ENCODE measurements at regions not wholly inside any gene's neighbourhood (a gene's known extent, or its start where the extent isn't known, plus 50 kb on each side); places are given as distances from the start of the nearest gene placed in this dataset.
"Not testable (repeated sequence)": the region's sequence is repeated elsewhere in the genome, so short reads cannot be mapped to it uniquely, and the experiment has no call there.

- not testable (repeated sequence) for TF ChIP-seq POLR2A (IDR thresholded peaks at IDR 0.05)
- TF ChIP-seq, protein P1, sequence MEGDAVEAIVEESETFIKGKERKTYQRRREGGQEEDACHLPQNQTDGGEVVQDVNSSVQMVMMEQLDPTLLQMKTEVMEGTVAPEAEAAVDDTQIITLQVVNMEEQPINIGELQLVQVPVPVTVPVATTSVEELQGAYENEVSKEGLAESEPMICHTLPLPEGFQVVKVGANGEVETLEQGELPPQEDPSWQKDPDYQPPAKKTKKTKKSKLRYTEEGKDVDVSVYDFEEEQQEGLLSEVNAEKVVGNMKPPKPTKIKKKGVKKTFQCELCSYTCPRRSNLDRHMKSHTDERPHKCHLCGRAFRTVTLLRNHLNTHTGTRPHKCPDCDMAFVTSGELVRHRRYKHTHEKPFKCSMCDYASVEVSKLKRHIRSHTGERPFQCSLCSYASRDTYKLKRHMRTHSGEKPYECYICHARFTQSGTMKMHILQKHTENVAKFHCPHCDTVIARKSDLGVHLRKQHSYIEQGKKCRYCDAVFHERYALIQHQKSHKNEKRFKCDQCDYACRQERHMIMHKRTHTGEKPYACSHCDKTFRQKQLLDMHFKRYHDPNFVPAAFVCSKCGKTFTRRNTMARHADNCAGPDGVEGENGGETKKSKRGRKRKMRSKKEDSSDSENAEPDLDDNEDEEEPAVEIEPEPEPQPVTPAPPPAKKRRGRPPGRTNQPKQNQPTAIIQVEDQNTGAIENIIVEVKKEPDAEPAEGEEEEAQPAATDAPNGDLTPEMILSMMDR (IDR thresholded peaks at IDR 0.05), result not testable (repeated sequence)
Observed at GRCh38 chr15:32341530-32341929, 61.6 kb downstream of the GOLGA8K start.
